COLO668 (cell line): ENCODE measurements at regions not wholly inside any gene's neighbourhood (a gene's known extent, or its start where the extent isn't known, plus 50 kb on each side); places are given as distances from the start of the nearest gene placed in this dataset.
A peak's percentile ranks its signal among the peaks of the same experiment; 100 is the strongest.

ENCODE experiments used
- DNase-seq: peaks from one replicate; lab custom pipeline; 2025; ENCODE audit not compliant: unreplicated experiment; lab: John Stamatoyannopoulos, UW

DNA sequence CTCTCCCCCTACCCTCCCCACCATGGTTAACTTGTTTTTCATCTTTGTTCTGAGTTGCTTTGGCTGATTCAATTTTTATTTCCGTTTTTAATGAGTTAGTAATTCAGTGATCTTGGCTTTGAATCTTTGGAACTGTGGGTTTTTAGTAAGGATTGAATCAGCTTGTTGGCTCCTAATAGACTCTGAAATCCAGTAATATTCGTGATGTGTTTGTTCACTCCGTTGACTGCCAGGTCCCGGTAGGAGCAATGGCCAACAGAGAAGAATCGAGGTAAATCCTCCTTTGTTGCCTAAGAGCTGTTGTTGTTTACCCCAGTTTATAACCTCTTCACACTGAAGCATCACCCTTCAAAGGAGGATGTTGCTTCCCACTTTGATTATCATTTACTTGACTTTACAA, 92.7 kb downstream of the PCSK1 start:
- DNase-seq = no peak

DNA sequence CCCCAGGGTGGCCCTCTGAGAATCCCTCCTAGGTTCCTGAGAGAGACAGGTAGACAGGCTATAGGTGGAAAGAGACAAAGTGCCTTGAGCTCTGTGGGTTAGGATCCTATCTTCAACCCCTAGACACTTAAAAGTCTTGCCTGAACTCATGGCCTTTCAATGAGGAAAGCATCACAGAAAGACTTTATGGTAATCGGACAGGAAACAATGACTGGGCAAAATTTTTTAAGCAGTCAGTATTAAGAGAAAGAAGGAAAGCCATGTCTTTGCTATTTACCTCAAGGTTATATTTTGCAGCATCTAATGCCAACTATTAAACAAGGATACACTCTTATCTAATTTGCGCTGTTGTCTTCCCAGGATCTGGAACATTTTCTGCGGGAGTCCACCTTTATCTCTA, 93.2 kb downstream of the PCSK1 start:
- no peak for DNase-seq

DNA sequence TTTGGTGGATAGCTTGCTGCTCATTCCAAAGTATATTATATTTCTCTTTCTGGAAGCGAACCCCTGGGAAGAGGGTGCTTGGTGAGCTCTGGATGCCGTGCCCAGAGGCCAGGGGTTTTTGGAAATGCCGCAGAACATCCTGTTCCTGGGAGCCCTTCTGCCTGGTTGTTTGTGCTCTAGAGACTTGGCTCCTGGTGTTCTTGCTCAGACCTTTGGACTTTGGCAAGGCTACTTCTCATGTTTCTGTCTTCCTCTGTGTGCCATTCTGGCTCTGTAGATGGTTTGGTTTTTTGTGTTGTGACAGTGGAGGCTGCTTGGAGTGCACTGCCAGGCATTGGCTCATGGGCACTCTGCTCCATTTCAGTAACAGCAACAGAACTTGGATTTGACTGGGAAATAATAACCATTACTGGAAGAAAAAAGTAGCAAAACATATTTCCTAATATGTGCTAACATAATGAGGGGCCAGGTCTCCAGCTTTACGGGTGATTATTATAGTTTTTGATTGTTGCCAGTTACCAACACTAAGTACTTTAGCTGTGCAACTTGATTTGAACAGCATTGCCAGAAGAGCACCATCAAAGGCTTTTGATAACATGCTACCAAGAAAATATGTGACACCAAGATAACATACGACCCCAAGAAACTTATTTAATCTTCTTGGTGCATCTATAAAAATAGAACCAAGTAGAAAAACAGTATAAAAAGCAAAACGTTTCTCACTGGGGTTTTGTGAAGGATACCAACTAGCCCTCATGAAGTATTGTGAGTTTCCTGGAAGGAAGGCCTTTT, 94.2 kb downstream of the PCSK1 start:
- no peak for DNase-seq

DNA sequence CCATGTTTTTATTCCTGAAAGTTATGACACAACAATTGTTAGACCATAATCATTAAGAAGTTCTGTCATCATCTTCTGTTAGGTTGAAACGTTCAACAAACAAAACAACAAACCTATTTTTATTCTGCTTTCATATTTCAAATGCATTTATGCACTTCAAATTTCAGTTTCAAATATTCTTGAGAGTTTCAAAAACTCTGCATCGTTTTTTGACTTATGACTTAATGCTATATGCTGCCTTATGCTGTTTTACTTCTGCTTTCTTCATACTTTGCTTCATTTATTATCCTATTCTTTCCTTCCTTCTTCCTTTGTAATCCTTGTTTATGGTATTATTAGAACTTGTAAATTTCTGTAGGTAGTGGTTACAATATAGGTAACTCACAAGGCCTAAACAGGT, 95.0 kb downstream of the PCSK1 start:
- no peak for DNase-seq

DNA sequence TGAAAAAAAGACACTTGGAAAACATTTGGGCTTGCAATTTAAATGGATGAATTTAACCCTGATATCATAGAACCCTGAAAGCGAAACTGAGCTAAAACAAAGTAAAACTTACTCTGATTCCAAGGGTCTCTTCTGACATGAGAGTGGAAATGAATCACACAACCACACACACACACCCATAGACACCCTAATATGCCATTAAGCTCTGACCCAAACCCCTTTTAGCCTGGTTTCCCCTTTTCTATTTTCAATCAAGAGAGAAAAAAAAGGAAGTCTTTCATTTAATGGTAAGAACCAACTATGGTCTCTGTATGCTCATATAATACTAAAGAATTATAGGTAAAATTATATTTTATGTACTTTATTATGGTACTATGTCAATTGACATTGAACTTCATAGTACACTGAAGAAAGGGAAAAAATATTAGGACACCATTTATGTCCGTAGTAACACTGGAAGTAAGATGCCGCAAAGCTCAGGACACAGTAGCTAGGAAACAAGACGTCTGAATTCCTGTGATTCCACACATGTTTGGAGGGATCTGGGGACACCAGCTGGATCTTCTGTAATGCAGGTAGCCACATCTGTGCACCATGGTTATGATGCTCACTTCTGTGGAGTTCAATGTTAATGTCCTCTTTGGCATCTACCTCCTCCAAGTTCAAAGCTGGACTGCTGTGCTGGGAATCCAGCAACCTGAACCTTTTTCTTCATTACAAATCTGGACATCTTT, 95.8 kb downstream of the PCSK1 start:
- no peak for DNase-seq

DNA sequence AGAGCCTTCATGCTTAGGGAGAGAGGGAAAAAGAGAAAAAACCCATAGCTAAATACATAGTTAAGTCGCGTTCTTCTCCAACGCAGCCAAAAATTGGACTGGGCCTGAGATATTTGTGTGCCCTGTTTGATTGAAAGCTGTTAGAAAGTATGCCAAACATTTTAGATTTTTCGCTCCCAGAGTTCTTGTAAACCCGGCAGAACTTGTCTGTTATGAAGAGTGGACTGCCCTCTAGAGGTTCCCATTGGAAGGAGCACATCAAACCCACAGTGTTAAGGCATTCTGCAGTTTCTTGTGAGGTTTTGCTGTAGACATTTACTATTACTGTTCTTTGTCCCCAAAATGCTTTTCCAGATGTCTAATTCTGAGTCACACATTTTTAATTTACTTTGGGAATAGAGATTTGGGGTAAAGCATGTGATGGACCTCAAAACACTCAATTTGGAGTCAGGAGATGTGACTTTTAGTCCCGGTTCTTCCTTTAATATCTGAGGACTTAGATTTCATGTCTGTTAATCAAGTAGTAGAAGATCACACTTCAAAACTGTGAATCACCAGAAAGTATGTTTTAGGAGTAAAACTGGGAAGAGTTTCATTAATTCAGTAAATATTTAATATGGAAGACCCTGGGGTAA, 96.6 kb downstream of the PCSK1 start:
- peak; percentile 45 for DNase-seq

DNA sequence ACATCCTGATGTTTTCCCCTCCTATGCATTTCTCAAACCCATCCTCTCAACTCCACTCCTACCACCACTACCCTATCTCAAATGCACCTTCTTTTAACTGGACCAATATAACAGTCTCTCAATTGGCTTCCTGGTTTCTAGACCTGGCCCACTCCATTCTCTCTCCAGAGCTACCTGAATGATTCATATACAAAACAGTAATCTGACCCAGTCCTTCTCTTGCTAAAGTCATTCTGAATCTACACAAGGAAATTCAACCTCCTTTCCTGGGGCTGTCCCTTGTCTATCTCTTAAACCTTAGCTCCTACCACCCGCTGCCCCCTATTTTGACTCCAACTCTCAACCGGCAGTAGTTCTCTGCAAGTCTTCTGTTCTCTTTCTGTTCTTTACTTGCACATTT, 97.2 kb downstream of the PCSK1 start:
- DNase-seq = no peak

DNA sequence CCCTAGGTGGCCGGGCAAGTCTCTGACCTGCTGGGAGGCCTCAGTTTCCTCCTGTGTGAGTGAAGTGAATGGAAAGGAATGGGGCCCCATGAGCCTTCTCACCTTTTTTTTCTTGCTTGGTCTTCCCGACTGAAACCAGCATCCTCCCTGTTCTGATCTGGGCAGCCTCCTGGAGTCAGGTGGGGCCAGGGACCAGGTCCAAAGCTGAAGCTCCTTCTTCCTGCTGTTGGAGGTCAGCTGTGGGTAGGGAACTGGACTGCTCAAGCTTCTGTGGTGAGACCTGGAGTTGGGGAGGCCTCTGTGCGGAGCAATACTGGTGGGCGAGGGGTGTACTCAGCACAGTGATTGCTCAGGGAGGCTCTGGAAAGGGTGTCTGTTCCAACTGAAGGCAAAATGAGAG, 99.7 kb downstream of the PCSK1 start:
- DNase-seq = no peak

DNA sequence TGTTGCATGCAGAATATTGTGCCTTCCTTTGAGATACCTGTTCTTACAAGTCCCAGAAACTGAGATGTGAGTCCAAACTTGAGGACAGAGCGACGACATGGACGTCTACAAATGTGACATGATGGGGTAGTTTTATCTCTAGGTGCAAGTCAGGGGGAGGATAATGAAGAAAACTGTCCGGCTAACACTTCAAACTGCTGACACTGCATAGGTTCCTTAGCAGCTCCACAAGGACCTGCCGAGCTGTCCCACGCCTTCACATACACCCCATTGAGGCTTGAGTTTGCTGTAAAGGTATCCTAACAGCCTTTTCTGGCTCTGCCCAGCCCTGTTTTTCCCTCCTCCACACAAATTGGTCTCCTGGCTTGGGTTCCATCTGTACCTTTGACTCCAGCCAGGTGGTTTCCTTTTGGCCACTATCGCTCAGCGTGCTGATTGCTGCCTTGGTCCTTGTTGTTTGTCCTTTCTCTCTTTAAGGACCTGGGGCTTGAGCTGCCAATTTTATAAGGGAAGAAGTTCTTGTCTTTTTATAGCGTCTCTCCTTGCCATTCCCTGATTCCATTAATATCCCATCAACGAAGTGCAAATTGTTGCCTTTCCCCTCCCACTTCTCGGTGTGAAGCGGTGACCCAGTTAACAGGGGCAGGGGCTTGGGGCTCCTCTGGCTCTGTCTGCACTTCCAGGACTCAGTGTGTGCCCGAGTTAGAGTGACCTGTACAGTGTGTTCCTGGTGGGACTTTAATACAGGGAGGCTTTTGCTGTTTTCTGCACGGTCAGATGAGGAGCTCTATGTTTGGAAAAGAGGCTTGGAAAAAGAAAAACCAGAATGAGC, 100.3 kb downstream of the PCSK1 start:
- DNase-seq = no peak

DNA sequence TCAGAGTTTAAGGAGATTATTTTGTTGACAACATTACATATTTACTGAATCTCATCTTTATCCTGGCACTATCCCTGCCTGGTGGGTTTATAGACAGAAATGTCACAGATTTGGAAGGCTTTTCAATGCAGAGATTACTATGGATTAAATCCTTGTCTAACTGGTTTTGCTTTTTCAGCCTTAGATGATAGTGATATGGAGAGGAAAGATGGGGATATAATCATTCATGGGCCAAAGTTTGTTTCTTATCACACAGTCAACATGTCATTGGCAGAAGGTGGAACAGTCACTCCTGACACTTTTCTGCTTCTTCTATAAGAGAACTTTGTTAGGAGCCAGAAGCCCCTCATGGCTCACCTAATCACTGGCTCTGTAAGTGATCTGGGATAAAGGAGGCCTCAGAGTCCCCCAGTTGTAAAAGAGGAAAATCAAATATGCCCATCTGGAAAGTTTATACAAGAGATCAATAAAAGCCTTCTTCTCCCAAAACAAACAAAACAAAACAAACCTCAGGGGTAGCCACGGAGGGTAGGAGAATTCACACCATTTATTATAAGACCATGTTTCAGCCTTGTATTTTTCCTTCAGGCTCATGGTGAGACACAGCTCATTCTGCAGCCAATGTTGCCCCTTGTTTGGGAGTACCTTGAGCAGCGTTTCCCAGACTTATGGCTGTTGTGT, 101.2 kb downstream of the PCSK1 start:
- no peak for DNase-seq

DNA sequence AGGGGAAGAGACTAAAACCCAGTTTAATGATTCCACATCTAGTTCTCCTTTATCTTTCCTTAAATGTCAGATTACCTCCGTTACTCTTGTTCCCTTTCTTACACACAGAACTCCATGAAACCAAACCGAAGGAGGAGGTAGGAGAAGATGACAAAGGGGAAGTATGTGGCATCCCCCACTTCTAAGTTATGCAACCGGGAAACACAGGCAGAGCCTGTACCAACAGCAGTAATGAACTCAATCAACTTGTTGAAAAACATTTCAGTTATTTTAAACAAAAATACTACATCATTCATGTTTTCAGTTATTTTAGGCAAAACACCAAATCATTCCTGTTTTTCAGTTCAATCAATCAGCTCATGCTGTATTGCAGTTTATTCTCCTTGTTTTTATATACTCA, 101.8 kb downstream of the PCSK1 start:
- DNase-seq = no peak

DNA sequence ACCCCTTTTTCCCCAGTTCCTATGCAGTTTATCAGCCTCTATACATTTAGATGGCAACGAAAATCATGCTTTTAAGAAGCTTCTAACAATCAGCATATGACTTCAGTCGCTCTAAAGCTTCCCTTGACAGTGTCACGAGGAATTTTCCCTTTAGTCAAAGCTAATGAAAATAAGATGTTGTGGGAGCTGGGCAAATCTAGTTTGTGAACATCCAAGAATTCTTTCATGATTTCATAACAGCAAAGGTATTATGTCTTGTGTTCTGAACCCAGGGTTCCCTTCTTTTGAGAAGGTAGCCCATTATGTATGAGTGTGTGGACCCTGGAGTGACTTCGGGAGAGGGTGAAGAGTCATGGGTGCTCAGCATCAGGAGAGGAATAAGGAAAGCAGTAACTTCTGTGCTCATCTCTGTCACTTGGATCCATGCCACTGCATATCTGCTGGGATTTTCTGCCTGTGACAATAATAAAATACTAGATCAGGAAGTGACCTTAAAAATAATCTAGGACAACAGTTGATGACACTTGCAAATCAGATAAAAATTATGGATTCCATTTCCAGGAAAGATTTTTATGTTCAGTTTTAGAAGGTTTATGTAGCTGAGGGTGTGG, 102.4 kb downstream of the PCSK1 start:
- DNase-seq = no peak

DNA sequence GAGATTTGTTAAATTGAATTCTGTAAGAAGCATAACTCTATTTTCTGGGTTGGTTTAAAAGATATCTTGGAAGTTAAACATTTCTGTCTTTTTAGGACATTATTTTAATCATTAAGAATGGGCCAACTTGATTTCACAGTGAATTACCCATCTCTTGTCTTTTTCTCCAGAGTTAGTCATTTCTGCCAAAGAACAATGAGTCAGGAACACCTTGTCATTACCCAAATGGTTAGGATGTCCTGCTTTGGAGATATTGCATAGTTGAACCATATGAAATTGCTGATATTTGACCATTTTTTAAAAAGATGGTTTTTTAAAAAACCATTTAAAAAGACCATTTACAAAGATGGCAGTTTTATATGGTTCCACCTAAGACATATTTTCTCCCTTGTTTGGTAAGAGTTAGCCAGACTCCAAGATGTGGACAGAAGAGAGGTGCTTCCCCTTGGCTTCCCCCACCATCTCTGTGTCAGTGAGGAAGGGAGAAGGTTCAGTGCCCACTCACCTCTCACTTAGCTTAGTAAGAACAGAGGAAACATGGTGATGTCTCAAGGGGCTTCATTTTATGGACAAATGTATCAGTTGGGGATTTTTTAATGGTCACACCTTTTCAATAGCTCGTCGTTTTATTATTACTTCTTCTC, 103.0 kb downstream of the PCSK1 start:
- DNase-seq = no peak

DNA sequence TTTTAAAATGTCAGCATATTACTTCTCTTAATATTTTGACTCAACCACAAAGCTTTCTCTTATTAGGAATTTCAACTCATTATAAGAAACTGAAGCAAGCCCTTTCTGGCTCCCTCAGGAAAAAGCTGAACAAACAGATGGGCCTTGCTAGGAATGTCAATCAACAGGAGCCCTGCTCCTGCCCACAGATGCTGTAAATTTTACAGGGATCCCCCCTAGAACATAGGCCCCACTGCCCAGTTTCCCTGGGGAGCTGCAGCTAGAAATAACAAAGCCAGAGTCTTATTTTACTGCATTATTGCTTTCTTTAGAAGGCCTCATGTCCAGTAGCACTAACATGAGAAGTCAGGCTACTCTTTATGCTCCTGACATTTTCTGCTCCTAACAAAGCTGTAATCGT, 103.8 kb downstream of the PCSK1 start:
- no peak for DNase-seq

DNA sequence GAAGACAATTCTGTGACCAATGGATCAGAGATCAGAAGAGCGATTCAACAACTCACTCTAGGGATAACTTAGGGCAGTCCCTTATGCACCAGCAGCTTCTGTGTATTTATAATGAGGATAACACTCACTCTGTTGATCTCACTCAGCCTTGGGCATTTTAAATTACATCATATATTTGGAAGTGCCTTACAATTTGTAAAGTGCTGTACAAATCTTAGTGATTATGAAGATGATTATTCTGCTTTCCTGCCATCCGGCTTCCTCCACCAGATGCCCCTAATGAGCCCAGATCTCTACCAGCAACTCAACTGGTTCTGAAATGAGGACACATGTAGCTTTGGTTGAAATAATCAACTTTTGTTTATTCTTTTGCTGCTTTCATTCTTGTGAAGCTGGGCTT, 105.3 kb downstream of the PCSK1 start:
- DNase-seq = no peak

DNA sequence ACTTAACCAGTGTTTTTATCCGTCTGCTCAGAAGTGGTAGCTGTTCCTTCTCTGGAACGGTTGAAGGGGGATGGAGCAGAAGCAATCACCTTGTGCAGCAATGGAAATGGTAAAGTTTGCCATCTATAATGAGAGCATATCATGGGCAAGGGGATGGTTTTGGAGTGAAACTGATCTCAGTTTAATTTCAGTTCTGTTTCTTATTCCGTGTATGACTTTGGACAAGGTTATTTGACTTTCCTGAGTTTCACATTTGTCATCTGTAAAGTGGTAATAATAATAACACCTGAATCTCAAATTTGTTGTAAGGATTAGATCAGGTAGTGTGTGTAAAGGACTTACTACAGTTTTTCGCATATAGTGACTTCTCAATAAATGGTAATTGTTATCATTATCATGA, 106.1 kb downstream of the PCSK1 start:
- DNase-seq = no peak

DNA sequence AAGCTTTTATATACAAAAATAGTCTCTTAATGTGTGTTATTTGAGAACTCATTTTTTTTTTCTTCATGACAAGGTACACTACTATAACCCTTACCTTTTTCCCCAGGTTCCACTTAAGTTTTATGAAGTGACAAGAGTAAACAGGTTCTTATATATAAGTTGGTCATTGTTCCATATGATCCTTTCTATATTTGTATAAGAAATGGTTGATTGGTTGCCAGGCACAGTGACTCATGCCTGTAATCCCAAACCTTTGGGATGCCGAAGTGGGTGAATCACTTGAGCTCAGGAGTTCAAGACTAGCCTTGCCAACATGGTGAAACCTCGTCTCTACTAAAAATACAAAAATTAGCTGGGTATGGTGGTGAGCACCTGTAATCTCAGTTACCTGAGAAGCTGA, 108.3 kb downstream of the PCSK1 start:
- peak; percentile 20 for DNase-seq

DNA sequence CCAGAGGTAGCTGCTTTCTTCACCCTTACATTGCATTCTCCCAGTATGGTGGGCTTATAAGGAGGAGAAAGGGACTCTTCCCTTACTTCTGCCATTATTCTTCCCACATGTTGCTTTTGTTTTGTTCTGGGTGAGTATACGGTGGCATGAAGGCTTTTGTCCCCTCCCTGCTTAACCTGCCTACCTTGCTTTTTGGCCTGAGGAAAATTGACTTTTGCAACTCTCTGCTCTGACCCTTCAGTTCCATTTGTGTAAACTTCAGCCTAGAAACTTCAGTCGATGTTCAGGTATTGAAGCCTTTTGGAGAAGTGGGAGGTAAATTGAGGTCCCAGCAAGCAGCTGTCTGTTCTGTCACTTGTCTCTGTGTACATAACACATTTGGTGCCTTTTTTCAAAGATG, 110.2 kb downstream of the PCSK1 start:
- no peak for DNase-seq

DNA sequence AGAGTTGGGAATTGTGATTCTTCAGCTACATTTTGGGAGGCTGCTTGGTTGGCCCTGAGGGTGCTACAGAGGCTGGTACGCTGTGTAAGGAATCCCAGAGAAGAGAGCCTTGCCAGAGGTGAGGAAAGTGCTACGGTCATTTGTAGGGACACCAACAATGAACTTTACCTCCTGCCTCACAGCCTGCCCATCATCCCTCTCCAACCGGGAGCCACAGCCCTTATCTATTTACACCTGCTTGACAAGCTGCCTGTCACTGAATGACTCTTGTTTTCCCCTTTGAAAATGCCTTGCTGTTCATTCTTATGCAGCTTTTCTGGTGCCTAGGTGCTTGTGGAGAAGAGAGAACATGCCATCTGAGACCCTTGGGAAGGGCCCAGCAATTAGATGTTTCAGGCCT, 110.8 kb downstream of the PCSK1 start:
- no peak for DNase-seq

DNA sequence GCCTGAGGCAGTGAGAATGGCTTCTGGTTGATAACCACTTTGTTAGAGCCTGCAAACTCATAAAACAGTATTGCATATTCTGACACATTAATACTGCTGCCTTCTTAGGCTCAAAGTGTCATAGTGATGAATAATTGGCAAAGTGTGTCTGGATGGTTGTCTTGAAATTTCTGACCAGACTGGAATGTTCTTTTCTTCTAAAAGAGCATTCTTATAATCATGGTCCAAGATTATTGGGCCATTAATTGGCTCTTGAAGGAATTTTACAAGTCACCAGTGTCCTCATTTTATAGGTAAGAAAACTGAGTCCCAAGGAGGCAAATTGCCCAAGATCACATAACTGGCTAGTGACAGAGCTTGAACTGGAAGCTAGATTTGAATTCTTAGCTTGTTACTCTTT, 111.7 kb downstream of the PCSK1 start:
- DNase-seq = no peak
